Loucy (cell line): ENCODE measurements at regions not wholly inside any gene's neighbourhood (a gene's known extent, or its start where the extent isn't known, plus 50 kb on each side); places are given as distances from the start of the nearest gene placed in this dataset.

Experiments used
- H2AFZ ChIP-seq: fragments of 200-600 bp; sonication (generic); 2 replicates; pipeline ENCODE4 v1.6.0; 2016; ENCODE audit warnings: antibody characterized with exemption, mild to moderate bottlenecking, low read length, moderate library complexity
- H3F3A ChIP-seq: fragments of 200-600 bp; 2 replicates; pipeline ENCODE4 v1.6.0; 2016; ENCODE audit warnings: antibody characterized with exemption, low read depth, mild to moderate bottlenecking
- H3K27me3 ChIP-seq: fragments of 200-600 bp; sonication (generic); 2 replicates; pipeline ENCODE4 v1.6.1; 2014; ENCODE audit warnings: low read length, mild to moderate bottlenecking; ENCODE audit not compliant: insufficient read depth, poor library complexity, severe bottlenecking
- H3K36me3 ChIP-seq: fragments of 200-600 bp; sonication (generic); 2 replicates; pipeline ENCODE4 v1.6.1; 2016; ENCODE audit warnings: low read length; ENCODE audit not compliant: insufficient read depth
- H3K4me1 ChIP-seq: fragments of 200-600 bp; sonication (generic); 2 replicates; pipeline ENCODE4 v1.5.1; 2014; ENCODE audit warnings: low read length, mild to moderate bottlenecking; ENCODE audit not compliant: insufficient read depth, poor library complexity, severe bottlenecking
- H3K4me2 ChIP-seq: fragments of 200-600 bp; sonication (generic); 2 replicates; pipeline ENCODE4 v1.6.0; 2014; ENCODE audit warnings: antibody characterized with exemption, low read length, low read depth, mild to moderate bottlenecking; ENCODE audit not compliant: poor library complexity, severe bottlenecking
- H3K4me3 ChIP-seq: fragments of 200-600 bp; sonication (generic); 2 replicates; pipeline ENCODE4 v1.5.1; 2014; ENCODE audit warnings: low read length, mild to moderate bottlenecking, mixed read lengths; ENCODE audit not compliant: poor library complexity, severe bottlenecking
- H3K79me2 ChIP-seq: fragments of 200-600 bp; sonication (generic); 2 replicates; pipeline ENCODE4 v1.6.1; 2014; ENCODE audit warnings: low read length; ENCODE audit not compliant: insufficient read depth
- H3K9ac ChIP-seq: fragments of 200-600 bp; sonication (generic); 2 replicates; pipeline ENCODE4 v1.6.0; 2014; ENCODE audit warnings: mild to moderate bottlenecking, low read depth, low read length, moderate library complexity; ENCODE audit not compliant: poor library complexity, severe bottlenecking
- H3K9me2 ChIP-seq: fragments of 200-600 bp; sonication (generic); replicated peaks from 2 replicates; pipeline ENCODE4 v1.6.1; 2016; ENCODE audit warnings: low read depth, low read length, mixed read lengths
- H3K9me3 ChIP-seq: fragments of 200-600 bp; sonication (generic); 2 replicates; pipeline ENCODE4 v1.6.1; 2014; ENCODE audit warnings: mild to moderate bottlenecking, antibody characterized with exemption, low read length, low read depth; ENCODE audit not compliant: insufficient read depth
- H4K20me1 ChIP-seq: fragments of 200-600 bp; sonication (generic); 2 replicates; pipeline ENCODE4 v1.6.0; 2014; ENCODE audit warnings: antibody characterized with exemption, low read length, mild to moderate bottlenecking; ENCODE audit not compliant: insufficient read depth, poor library complexity, severe bottlenecking
- EZH2phosphoT487 ChIP-seq: fragments of 200-600 bp; IDR thresholded peaks from 2 replicates; pipeline ENCODE4 v1.6.1; 2018; ENCODE audit warnings: antibody characterized with exemption, mild to moderate bottlenecking, moderate library complexity, borderline replicate concordance
- TF ChIP-seq, protein P1 (sequence below): fragments of 200-600 bp; sonication (generic); conservative IDR thresholded peaks from 2 replicates; pipeline ENCODE4 v1.5.1; 2014; ENCODE audit warnings: mild to moderate bottlenecking, antibody characterized with exemption, low read length

DNA sequence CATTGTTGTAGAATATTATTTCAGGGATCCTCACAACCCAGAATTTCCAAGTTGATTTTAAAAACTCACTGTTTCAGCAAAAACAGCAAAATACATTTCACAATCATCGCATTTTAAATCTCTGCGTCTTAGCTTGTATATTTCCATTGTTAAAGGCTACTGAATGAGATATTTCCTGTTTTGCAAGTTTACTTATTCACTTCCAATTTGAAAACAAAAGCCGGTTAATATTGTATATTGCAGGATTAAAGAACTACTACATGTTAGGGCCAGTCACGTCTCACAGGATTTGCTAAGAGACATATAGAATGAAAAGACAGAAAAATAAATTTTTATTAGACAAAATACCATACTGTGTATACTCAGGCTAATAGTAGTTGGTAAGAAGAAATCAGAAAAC is 395.9 kb upstream of the CDH9 start:
- no peak overlapping the region for H3K9ac ChIP-seq
- no peaks in the 10 kb centered on the region for H3K9me2 ChIP-seq
- H3K27me3 ChIP-seq = no peaks in the 10 kb centered on the region
- no peaks in the 10 kb centered on the region for H3K4me1 ChIP-seq
- no peak overlapping the region for H3K4me3 ChIP-seq
- H3K79me2 ChIP-seq = no peaks in the 10 kb centered on the region
- H3K36me3 ChIP-seq = no peaks in the 10 kb centered on the region
- no peak for TF ChIP-seq EZH2phosphoT487
- TF ChIP-seq, protein P1, sequence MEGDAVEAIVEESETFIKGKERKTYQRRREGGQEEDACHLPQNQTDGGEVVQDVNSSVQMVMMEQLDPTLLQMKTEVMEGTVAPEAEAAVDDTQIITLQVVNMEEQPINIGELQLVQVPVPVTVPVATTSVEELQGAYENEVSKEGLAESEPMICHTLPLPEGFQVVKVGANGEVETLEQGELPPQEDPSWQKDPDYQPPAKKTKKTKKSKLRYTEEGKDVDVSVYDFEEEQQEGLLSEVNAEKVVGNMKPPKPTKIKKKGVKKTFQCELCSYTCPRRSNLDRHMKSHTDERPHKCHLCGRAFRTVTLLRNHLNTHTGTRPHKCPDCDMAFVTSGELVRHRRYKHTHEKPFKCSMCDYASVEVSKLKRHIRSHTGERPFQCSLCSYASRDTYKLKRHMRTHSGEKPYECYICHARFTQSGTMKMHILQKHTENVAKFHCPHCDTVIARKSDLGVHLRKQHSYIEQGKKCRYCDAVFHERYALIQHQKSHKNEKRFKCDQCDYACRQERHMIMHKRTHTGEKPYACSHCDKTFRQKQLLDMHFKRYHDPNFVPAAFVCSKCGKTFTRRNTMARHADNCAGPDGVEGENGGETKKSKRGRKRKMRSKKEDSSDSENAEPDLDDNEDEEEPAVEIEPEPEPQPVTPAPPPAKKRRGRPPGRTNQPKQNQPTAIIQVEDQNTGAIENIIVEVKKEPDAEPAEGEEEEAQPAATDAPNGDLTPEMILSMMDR = no peak
- no peak overlapping the region for H2AFZ ChIP-seq
- no peaks in the 10 kb centered on the region for H3K9me3 ChIP-seq
- no peaks in the 10 kb centered on the region for H4K20me1 ChIP-seq
- no peak overlapping the region for H3K4me2 ChIP-seq
- H3F3A ChIP-seq = no peaks in the 10 kb centered on the region

DNA sequence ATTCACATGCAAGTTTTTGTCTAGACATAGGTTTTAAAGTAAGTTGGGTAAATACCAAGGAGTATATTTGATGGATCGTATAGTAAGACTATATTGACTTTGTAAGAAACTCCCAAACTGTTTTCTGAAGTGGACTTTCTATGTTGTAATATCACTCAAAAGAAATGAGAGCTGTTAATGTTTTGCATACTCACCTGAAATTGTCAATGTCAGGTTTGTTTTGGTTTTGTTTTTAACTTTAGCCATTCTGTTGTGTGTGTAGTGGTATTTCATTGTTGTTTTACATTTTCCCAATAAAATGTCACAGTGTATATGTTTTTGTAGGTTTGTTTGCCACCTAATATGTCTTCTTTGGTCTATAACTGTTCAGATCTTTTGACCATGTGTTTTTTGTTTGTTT is 375.7 kb upstream of the CDH9 start:
- no peaks in the 10 kb centered on the region for H3K4me1 ChIP-seq
- no peak overlapping the region for H2AFZ ChIP-seq
- no peaks in the 10 kb centered on the region for H4K20me1 ChIP-seq
- no peaks in the 10 kb centered on the region for H3F3A ChIP-seq
- H3K27me3 ChIP-seq = no peaks in the 10 kb centered on the region
- no peak overlapping the region for H3K9ac ChIP-seq
- H3K9me3 ChIP-seq = no peaks in the 10 kb centered on the region
- no peak overlapping the region for H3K4me3 ChIP-seq
- H3K79me2 ChIP-seq = no peaks in the 10 kb centered on the region
- H3K36me3 ChIP-seq = no peaks in the 10 kb centered on the region
- no peaks in the 10 kb centered on the region for H3K9me2 ChIP-seq
- no peak overlapping the region for H3K4me2 ChIP-seq
- no peak for TF ChIP-seq EZH2phosphoT487
- TF ChIP-seq, protein P1 = no peak

DNA sequence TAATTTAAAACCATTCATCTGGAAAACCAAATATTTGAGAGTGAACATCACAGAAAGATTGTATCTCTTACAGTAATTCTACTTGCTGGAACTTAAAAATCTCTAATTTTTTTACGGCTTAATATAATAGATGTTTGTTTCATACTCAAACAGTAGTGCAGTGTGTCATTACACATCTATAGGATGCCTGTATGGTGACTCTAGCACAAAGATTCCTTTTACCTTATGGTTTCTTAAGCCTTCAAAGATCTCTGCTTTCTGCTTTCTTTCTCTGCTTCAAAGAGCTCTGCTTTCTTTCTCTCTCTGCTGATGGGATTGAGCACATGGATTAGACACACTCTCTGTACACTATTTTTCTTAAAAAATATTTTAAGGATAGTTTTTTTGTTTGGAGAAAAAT is 374.0 kb upstream of the CDH9 start:
- no peak overlapping the region for H2AFZ ChIP-seq

More for the DNA sequence above, 374.0 kb upstream of the CDH9 start:
- Histone ChIP-seq H3K4me1 (no peaks in the 10 kb centered on the region), H3K9me3 (no peaks in the 10 kb centered on the region), H3K9ac (no peak overlapping the region), H4K20me1 (no peaks in the 10 kb centered on the region), H3K27me3 (no peaks in the 10 kb centered on the region), H3K9me2 (no peaks in the 10 kb centered on the region), H3F3A (no peaks in the 10 kb centered on the region), H3K4me3 (no peak overlapping the region), H3K36me3 (no peaks in the 10 kb centered on the region), H3K79me2 (no peaks in the 10 kb centered on the region), H3K4me2 (no peak overlapping the region)
- no peak for TF ChIP-seq EZH2phosphoT487
- TF ChIP-seq, protein P1 = no peak
